CD4-positive, alpha-beta T cell (primary cell): ENCODE measurements at regions not wholly inside any gene's neighbourhood (a gene's known extent, or its start where the extent isn't known, plus 50 kb on each side); places are given as distances from the start of the nearest gene placed in this dataset.
"Not testable (repeated sequence)": the region's sequence is repeated elsewhere in the genome, so short reads cannot be mapped to it uniquely, and the experiment has no call there.

Source experiments
- ATAC-seq: fragments of 200-7000 bp; cut with Tn5 transposase; one replicate; pipeline ENCODE4 v1.10.0; 2022; ENCODE audit warnings: mild to moderate bottlenecking; ENCODE audit not compliant: poor library complexity
- CTCF ChIA-PET: fragments of 350-600 bp; sonication (Branson Sonifier 250); formaldehyde crosslinking; loops from one replicate; lab custom pipeline; 2021; ENCODE audit warnings: antibody characterized with exemption, inconsistent platforms; lab: Charles Lee
- POLR2A ChIA-PET: fragments of 350-600 bp; sonication (Branson Sonifier 250); formaldehyde crosslinking; loops from one replicate; lab custom pipeline; 2021; ENCODE audit warnings: antibody characterized with exemption, inconsistent platforms; lab: Charles Lee
- DNase-seq, 14 experiments: peaks; one replicate each; pipeline ENCODE4 v3.0.0-alpha.2; 2013 to 2020; ENCODE audit warnings: mixed read lengths in 2 of 14
- H3K27ac ChIP-seq, 2 donors: one replicate each; pipeline versions ENCODE4 v1.5.1 to v1.7.0; 2013; ENCODE audit warnings: low read length in 2 of 2, low read depth in 1 of 2, mild to moderate bottlenecking in 1 of 2
- H3K27me3 ChIP-seq, 2 experiments: 1 replicate in 1 of 2; 2 replicates in 1 of 2; pipeline versions ENCODE4 v1.6.1 to v1.7.0; 2013; ENCODE audit warnings: low read length in 2 of 2, control low read depth in 1 of 2, mild to moderate bottlenecking in 1 of 2, moderate library complexity in 1 of 2; ENCODE audit not compliant: insufficient read depth in 2 of 2, control insufficient read depth in 1 of 2
- H3K36me3 ChIP-seq: one replicate; pipeline ENCODE4 v1.6.1; 2013; ENCODE audit warnings: low read length, control low read depth; ENCODE audit not compliant: insufficient read depth
- H3K4me1 ChIP-seq: one replicate; pipeline ENCODE4 v1.6.1; 2013; ENCODE audit warnings: low read length, control low read depth; ENCODE audit not compliant: insufficient read depth
- H3K4me3 ChIP-seq: one replicate; pipeline ENCODE4 v1.5.1; 2013; ENCODE audit warnings: mild to moderate bottlenecking, low read length, moderate library complexity
- H3K9me3 ChIP-seq, 2 experiments: 1 replicate in 1 of 2; 2 replicates in 1 of 2; pipeline versions ENCODE4 v1.6.1 to v1.7.0; 2013; ENCODE audit warnings: low read length in 2 of 2, mild to moderate bottlenecking in 2 of 2, control low read depth in 1 of 2, moderate library complexity in 1 of 2; ENCODE audit not compliant: control insufficient read depth in 1 of 2, insufficient read depth in 1 of 2
- H3K27ac Mint-ChIP-seq: one replicate; pipeline ENCODE4 v1.8.0; 2020; ENCODE audit warnings: mixed read lengths
- H3K27me3 Mint-ChIP-seq: one replicate; pipeline ENCODE4 v1.8.0; 2021; ENCODE audit warnings: mixed read lengths
- H3K36me3 Mint-ChIP-seq: one replicate; pipeline ENCODE4 v1.8.0; 2021; ENCODE audit warnings: low read depth, mixed read lengths
- H3K4me1 Mint-ChIP-seq: one replicate; pipeline ENCODE4 v1.8.0; 2021; ENCODE audit warnings: low read depth, mixed read lengths
- H3K4me3 Mint-ChIP-seq: one replicate; pipeline ENCODE4 v1.8.0; 2020; ENCODE audit warnings: mild to moderate bottlenecking, mixed read lengths
- H3K9me3 Mint-ChIP-seq: one replicate; pipeline ENCODE4 v1.8.0; 2020; ENCODE audit warnings: mixed read lengths
- intact Hi-C, 2 experiments: fragments of 100-400 bp; cut with DNase I in 1 of 2; cut with micrococcal nuclease in 1 of 2; formaldehyde crosslinking; loops; one replicate each; pipeline versions ENCODE4 v1.15.1 to v1.9.0; 2023 to 2025; cut with DNase I, micrococcal nuclease

DNA sequence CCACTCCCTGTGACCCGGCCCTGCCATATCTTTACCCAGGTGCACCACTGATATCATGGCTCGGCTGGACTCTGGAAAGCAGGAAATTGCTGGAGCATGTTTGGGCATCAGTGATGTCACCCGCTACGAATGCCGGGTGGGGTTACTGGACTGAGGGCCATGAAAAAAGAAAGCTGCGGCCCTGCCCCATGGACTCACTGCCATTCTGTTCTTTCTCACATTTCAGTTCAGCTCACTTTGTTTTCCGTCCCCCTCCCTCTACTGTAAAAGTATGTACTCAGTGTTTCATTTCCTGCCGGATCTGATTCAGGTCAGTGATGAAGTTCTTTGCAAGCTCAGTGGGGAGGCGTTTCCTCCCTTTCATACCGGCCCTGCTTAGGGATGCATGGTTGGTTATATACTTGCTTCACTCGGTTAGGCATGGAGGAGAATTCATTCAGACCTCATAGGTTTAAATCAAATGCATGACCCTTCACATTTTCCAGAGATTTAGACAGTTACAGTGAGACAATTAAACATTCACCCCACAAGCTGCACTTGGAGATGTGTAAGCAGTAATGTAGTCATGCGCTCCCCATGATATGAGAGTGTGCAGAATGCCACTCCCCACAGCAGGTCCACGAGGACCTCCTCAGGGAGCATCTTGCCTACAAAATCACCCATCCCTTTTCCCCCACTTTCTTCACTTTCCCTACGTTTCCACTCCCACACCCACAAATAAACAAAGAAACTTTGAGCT is 1938.5 kb downstream of the FOXD4L5 start:
- CTCF ChIA-PET, POLR2A ChIA-PET, H3K4me3 ChIP-seq, H3K9me3 Mint-ChIP-seq, H3K36me3 ChIP-seq, H3K36me3 Mint-ChIP-seq, H3K4me3 Mint-ChIP-seq, H3K27me3 ChIP-seq, H3K4me1 ChIP-seq, ATAC-seq, H3K27me3 Mint-ChIP-seq, intact Hi-C loops, H3K9me3 ChIP-seq: not testable (repeated sequence)
- Mint-ChIP-seq H3K4me1 (peaks cover 14% of the 10 kb centered on the region), H3K27ac (peak overlapping the region; percentile 25)
- H3K27ac ChIP-seq = peak overlapping the region in 1 of 2 donors; percentile 40
- peak in 4 of 14 experiments; percentile 7 to 73 (median 32) for DNase-seq

DNA sequence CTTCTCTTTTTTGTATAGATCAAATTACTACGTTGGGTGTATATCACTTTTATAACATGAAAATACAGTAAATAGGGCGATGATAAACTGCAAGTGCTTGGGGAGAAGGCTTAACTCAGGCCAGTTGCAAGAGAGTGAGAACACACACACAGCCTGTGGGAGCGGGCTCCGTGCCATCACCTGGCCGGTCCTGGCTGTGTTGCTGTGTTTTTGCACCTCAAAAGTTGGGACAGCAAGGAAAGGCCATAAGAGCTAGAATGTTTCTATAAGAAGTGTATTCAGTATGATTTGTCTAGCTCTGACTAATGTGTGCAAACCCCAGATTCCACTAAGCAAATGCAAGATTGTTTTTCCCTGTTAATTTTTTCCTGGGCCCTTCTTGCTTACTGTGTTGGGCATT is 1940.6 kb downstream of the FOXD4L5 start:
- peaks cover 14% of the 10 kb centered on the region for H3K4me1 Mint-ChIP-seq
- ATAC-seq, CTCF ChIA-PET, H3K36me3 Mint-ChIP-seq, intact Hi-C loops, POLR2A ChIA-PET, DNase-seq, H3K27me3 ChIP-seq, H3K4me3 Mint-ChIP-seq, H3K4me1 ChIP-seq, H3K4me3 ChIP-seq, H3K9me3 ChIP-seq, H3K36me3 ChIP-seq, H3K9me3 Mint-ChIP-seq, H3K27me3 Mint-ChIP-seq, H3K27ac ChIP-seq, H3K27ac Mint-ChIP-seq: not testable (repeated sequence)

DNA sequence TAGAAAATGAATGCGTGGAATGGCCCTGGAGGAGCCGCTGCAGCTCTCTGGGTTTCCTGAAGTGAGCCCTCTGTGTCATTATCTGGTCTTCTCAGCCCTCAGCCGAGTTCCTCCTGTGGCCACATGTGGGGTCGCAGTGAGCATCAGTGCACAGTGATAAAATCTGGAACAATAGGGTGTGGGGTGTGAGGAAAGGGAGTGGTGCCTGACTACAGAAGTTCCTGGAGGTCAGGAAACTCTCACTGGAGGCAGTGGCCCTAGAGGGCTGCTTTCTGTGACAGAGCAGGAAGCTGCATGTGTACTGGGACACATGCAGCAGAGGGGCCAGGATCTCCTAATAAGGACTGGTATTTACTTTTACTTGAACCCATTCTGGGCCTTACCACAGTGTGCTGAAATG is 1942.5 kb downstream of the FOXD4L5 start:
- H3K36me3 Mint-ChIP-seq, H3K4me3 ChIP-seq, intact Hi-C loops, POLR2A ChIA-PET, H3K36me3 ChIP-seq, H3K27me3 Mint-ChIP-seq, CTCF ChIA-PET, H3K9me3 ChIP-seq, H3K27me3 ChIP-seq, H3K27ac ChIP-seq, H3K27ac Mint-ChIP-seq, ATAC-seq, H3K9me3 Mint-ChIP-seq, H3K4me3 Mint-ChIP-seq: not testable (repeated sequence)
- DNase-seq = peak in 1 of 14 experiments; percentile 28
- peaks cover 19% of the 10 kb centered on the region for H3K4me1 Mint-ChIP-seq
- H3K4me1 ChIP-seq = peaks cover 13% of the 10 kb centered on the region

DNA sequence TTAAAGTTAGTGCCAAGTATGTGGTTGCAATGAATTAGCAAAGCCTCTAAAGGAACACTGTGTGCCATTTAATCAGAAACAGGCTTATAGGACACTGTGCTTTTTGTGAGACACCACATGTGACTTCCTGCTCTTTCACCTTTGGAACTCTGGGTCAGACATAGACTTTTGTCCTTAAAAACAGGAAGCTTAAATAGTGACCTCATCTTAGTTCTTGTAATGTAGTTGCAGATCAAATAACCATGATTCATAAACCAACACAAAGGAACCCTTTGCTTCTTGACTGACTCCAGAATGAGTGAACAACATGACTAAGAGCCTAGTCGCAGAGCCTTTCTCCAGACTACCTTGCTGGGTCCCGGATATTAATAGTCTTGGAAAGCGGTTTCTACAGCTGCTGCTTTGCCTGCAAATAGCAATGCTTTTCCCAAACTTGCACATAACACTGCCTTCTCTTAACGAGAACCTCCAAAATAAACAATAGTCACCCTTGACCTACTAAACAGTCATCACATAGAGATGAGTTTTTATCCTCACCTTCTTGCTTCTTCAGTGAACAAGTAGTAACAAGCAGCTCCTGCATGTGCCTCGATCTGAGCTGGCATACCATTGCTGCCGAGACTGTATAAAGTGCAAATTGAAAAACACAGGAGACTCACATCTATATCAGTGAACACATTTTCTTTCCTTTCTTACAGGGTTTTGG is 1947.0 kb downstream of the FOXD4L5 start:
- POLR2A ChIA-PET, H3K4me3 Mint-ChIP-seq, H3K27me3 Mint-ChIP-seq: not testable (repeated sequence)

DNA sequence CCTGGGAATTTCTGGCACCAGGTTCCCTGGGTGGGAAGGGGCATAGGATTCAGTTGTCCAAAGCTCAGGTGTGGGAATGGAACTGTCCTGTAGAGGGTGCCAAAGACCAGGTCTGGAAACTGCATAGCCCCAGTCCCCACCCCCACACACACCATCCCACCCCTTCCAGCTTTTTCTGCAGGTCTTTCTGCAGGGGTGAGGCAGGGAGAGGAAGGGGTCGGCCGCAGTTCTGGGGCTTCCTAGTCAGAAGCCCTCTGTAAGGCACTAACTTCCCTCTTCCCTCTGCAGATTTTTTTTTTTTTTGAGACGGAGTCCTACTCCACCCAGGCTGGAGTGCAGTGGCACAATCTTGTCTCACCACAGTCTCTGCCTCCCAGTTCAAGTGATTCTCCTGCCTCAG is 1949.7 kb downstream of the FOXD4L5 start:
- intact Hi-C loops, H3K4me3 Mint-ChIP-seq, DNase-seq, POLR2A ChIA-PET, H3K9me3 ChIP-seq, H3K27ac ChIP-seq, H3K27me3 ChIP-seq, ATAC-seq, H3K27me3 Mint-ChIP-seq, H3K27ac Mint-ChIP-seq, H3K36me3 Mint-ChIP-seq, H3K36me3 ChIP-seq, H3K4me1 Mint-ChIP-seq, H3K4me1 ChIP-seq, H3K4me3 ChIP-seq, H3K9me3 Mint-ChIP-seq, CTCF ChIA-PET: not testable (repeated sequence)

More for the DNA sequence above, 1947.0 kb downstream of the FOXD4L5 start:
- H3K9me3 Mint-ChIP-seq, H3K9me3 ChIP-seq, H3K36me3 ChIP-seq, H3K36me3 Mint-ChIP-seq, H3K4me1 ChIP-seq, H3K4me3 ChIP-seq, H3K27ac ChIP-seq, H3K27ac Mint-ChIP-seq, ATAC-seq, intact Hi-C loops, H3K4me1 Mint-ChIP-seq, H3K27me3 ChIP-seq, CTCF ChIA-PET: not testable (repeated sequence)
- DNase-seq = peak in 3 of 14 experiments; percentile 0 to 72 (median 1)

DNA sequence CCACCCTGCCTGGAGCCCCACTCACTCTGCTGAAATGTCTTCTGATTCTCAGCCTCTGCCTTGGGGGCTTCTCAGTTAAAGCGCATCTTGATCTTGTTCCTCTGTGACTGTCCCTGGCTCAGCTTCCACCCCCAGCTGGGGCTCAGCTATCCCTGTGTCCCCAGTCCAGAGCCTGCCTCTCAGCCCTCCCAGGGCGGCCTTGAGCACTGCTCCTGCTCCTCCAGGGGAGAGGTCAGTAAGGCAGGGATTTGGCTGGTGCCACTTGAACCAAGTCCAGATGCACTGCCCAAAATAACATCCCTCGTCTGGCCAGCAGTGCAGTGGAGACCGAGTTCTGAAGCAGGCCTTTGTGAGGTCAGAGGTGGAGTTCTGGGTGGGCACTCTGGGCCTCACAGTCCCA is 1950.8 kb downstream of the FOXD4L5 start:
- H3K4me3 ChIP-seq, H3K4me1 Mint-ChIP-seq, POLR2A ChIA-PET, ATAC-seq, H3K27me3 ChIP-seq, H3K27ac ChIP-seq, H3K9me3 Mint-ChIP-seq, H3K36me3 ChIP-seq, DNase-seq, CTCF ChIA-PET, H3K4me1 ChIP-seq, intact Hi-C loops, H3K36me3 Mint-ChIP-seq, H3K27ac Mint-ChIP-seq, H3K27me3 Mint-ChIP-seq, H3K4me3 Mint-ChIP-seq, H3K9me3 ChIP-seq: not testable (repeated sequence)

DNA sequence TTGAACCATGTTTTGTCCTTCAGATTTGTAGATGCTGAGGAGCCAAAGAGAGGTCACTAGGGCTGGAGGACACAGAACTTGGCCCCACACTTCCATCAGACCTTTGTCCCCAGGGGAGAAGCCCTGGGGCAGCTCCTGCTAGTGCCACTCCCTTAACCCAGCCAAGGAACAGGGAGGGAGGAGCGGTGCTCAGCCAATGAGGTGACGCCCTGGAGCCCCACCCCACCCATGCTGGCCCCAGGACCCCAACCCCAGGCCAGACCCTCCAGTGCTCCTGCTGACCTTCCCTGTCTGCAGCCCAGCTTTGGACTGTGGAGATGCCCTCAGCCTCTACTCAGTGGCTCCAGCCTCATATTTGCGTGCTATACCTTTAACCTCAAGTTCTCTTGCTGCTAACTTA is 1951.9 kb downstream of the FOXD4L5 start:
- ATAC-seq, H3K4me3 Mint-ChIP-seq, H3K27me3 ChIP-seq, H3K4me1 ChIP-seq, POLR2A ChIA-PET, intact Hi-C loops, H3K36me3 Mint-ChIP-seq, H3K27ac Mint-ChIP-seq, H3K9me3 Mint-ChIP-seq, H3K4me3 ChIP-seq, H3K9me3 ChIP-seq, H3K27me3 Mint-ChIP-seq, CTCF ChIA-PET, DNase-seq, H3K27ac ChIP-seq, H3K4me1 Mint-ChIP-seq, H3K36me3 ChIP-seq: not testable (repeated sequence)
